Heart left ventricle (tissue), 13 donors: ENCODE measurements at regions not wholly inside any gene's neighbourhood (a gene's known extent, or its start where the extent isn't known, plus 50 kb on each side); places are given as distances from the start of the nearest gene placed in this dataset.

Source experiments
- CTCF ChIP-seq, 12 donors: fragments of 200-600 bp; sonication (generic) in 4 of 12; IDR thresholded peaks; one replicate each; pipeline versions ENCODE4 v1.5.0 to v1.8.0; 2018 to 2022; ENCODE audit warnings: antibody characterized with exemption in 12 of 12, mild to moderate bottlenecking in 5 of 12
- POLR2A ChIP-seq, 2 donors: fragments of 450-650 bp; IDR thresholded peaks; one replicate each; pipeline ENCODE4 v1.6.1; 2017; ENCODE audit warnings: antibody characterized with exemption in 2 of 2, mild to moderate bottlenecking in 2 of 2, moderate library complexity in 2 of 2
- donor health status: ischemic (EF 13 %, LVEDD 7.1; RV severe dilation, severe dysfunction).
- donor health status: DM: no; HTN: yes; CAD: no.
- donor health status: DM: no; HTN: no; CAD: no.
- donor health status: ischemic (EF 25% LVEDD 6.9; RV normal size, moderate dysfunction).
- donor health status: ischemic (EF 25% LVEDD 5.7; RV mildly dilated, moderate dysfunction).
- donor health status: ischemic (EF 35%, LVEDD 5.7; RV mildly dilated, moderate dysfunction).
- donor health status: nonischemic (EF 11% LVEDD 7.7; RV severe dilation, severe dysfunction).
- donor health status: DM: yes; HTN: yes; CAD: no.
- donor health status: PGD.
- donor health status: ischemic (EF 29% LVEDD 5.4; RV normal size, mild dysfunction).
- donor health status: nonischemic (EF 23%, LVEDD 6.1; RV moderate dilation, normal function).

GRCh38 chr13:94849254-94849653 lies 136.9 kb upstream of the SOX21 start:
- TF ChIP-seq POLR2A (IDR thresholded peaks at IDR 0.05) (no peak), CTCF (IDR thresholded peaks at IDR 0.05) (no peak)
